ENCODE measurements at regions not wholly inside any gene's neighbourhood (a gene's known extent, or its start where the extent isn't known, plus 50 kb on each side); places are given as distances from the start of the nearest gene placed in this dataset.

DNA sequence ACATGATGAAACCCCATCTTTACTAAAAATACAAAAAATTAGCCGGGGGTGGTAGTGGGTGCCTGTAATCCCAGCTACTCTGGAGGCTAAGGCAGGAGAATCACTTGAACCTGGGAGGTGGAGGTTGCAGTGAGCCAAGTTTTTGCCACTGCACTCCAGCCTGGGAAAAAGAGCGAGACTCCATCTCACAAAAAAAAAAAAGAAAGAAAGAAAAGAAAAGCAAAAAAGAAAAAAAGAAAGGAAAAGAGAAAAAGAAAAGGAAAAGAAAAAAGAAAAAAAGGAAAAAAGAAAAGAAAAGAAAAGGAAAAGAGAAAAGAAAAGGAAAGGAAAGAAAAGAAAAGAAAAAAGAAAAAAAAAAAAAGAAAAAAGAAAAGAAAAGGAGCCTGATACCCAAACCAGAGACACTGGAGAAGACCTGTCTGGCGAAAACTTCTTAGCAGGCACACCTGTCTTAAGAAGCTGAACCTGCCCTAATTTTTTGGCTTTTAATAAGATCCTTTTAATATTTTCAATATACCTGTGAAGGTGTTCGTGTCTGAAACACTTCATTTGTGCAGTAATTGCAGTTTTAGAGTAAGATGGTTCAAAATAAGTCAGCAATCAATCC, 164.7 kb upstream of the IRX2 start:
- Histone ChIP-seq H3K9ac (ENCODE audit: low read length) (no peak overlapping the region), H3K27me3 (ENCODE audit: control insufficient read depth, insufficient read depth, low read length) (peaks cover 71% of the 10 kb centered on the region), H3K27ac (ENCODE audit: low read depth, low read length) (no peak overlapping the region), H3K36me3 (ENCODE audit: control insufficient read depth, insufficient read depth, low read length) (no peaks in the 10 kb centered on the region), H3K9me3 (ENCODE audit: control insufficient read depth, insufficient read depth, low read depth, low read length) (peaks cover 13% of the 10 kb centered on the region), H3K4me1 (ENCODE audit: control insufficient read depth, insufficient read depth, low read length) (peaks cover 22% of the 10 kb centered on the region), H3K4me3 (ENCODE audit: low read depth, low read length) (no peak overlapping the region)

DNA sequence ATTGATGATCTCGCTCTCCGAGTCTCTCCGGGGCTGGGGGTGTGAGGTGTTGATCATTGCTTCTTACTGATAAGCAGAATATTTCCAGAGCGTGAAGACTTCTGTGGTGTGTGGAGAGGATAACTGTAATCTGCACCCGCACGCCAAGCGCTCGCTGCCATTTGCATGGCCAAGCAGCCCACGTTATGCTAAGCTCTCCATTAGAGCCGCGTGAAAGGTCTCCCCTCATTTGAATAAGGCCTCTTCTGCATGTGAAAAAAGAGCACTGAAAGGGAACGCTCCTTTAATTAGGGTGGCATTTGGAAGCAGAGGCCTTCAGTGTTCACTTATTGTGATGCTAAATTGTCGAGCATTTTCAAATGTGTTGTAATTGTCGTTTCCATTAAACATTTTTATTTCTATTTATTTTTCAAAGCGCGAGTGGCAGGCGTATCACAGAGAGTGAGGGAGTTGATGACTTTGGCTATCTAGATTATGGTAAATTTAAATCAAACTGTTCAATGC, 163.6 kb upstream of the IRX2 start:
- peak overlapping the region; percentile 41 for H3K4me3 ChIP-seq (ENCODE audit: low read depth, low read length)
- peak overlapping the region; percentile 18 for H3K9ac ChIP-seq (ENCODE audit: low read length)
- no peak overlapping the region for H3K27ac ChIP-seq (ENCODE audit: low read depth, low read length)

DNA sequence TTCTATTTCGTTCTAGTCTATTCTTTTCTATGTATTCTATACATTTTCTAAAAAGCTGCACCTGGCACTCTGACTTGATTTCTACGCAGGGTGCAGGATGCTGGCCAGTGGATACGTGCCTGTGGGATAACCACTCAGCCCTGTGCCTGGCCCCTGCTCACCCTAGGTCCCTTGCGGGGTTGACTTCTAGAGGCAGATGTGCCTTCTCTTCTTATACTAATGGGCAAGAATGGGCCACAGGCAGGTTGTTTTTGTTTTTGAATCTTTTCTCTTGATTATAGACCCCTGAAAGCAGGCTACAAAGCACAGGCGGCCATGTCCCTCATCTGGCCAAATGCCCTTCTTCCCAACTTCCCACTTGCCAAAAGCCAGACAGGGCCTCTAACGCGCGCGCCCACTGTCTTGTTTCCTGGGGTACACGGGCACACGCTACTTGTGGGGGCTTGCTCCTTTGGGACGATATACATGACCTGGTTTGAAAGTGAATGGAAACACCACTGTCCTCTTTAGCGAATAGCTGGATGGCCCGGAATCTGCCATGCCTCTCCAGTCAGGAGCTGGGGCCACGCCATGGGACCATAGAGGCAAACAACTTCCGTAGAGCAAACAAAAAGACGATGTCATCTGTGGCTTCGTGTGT, 162.7 kb upstream of the IRX2 start:
- Histone ChIP-seq H3K9me3 (ENCODE audit: control insufficient read depth, insufficient read depth, low read depth, low read length) (no peaks in the 10 kb centered on the region), H3K9ac (ENCODE audit: low read length) (no peak overlapping the region)

More for the DNA sequence above, 163.6 kb upstream of the IRX2 start:
- H3K9me3 ChIP-seq (ENCODE audit: control insufficient read depth, insufficient read depth, low read depth, low read length) = peaks cover 2% of the 10 kb centered on the region; the same call in 1 of the 2 replicates
- no peaks in the 10 kb centered on the region for H3K36me3 ChIP-seq (ENCODE audit: control insufficient read depth, insufficient read depth, low read length)
- peaks cover 22% of the 10 kb centered on the region for H3K4me1 ChIP-seq (ENCODE audit: control insufficient read depth, insufficient read depth, low read length)
- peaks cover 73% of the 10 kb centered on the region for H3K27me3 ChIP-seq (ENCODE audit: control insufficient read depth, insufficient read depth, low read length)

DNA sequence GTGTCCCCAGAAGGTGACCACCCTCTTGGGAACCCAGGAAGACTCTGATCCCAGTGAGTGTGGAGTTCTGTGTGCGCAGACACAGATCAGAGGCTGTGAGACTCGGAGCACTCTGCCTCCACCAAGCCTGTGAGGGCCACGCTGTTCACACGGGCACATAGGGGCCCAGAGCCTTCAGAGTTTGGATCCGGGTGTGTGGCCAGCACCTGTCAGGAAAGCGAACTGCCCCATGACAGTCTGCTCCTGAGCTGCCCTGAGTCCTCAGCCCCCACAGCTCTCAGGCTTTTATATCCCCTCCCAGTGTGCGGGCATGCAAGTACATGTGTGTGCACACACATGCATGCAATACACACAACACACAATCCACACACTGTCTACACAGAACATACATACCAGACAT, 161.8 kb upstream of the IRX2 start:
- Histone ChIP-seq H3K4me3 (ENCODE audit: low read depth, low read length) (no peak overlapping the region), H3K36me3 (ENCODE audit: control insufficient read depth, insufficient read depth, low read length) (no peaks in the 10 kb centered on the region), H3K9me3 (ENCODE audit: control insufficient read depth, insufficient read depth, low read depth, low read length) (no peaks in the 10 kb centered on the region), H3K27me3 (ENCODE audit: control insufficient read depth, insufficient read depth, low read length) (peaks cover 56% of the 10 kb centered on the region), H3K27ac (ENCODE audit: low read depth, low read length) (no peak overlapping the region), H3K4me1 (ENCODE audit: control insufficient read depth, insufficient read depth, low read length) (peaks cover 22% of the 10 kb centered on the region), H3K9ac (ENCODE audit: low read length) (no peak overlapping the region)

More for the DNA sequence above, 162.7 kb upstream of the IRX2 start:
- peaks cover 65% of the 10 kb centered on the region for H3K27me3 ChIP-seq (ENCODE audit: control insufficient read depth, insufficient read depth, low read length)
- H3K36me3 ChIP-seq (ENCODE audit: control insufficient read depth, insufficient read depth, low read length) = no peaks in the 10 kb centered on the region
- H3K4me3 ChIP-seq (ENCODE audit: low read depth, low read length) = no peak overlapping the region
- no peak overlapping the region for H3K27ac ChIP-seq (ENCODE audit: low read depth, low read length)
- H3K4me1 ChIP-seq (ENCODE audit: control insufficient read depth, insufficient read depth, low read length) = peaks cover 22% of the 10 kb centered on the region

DNA sequence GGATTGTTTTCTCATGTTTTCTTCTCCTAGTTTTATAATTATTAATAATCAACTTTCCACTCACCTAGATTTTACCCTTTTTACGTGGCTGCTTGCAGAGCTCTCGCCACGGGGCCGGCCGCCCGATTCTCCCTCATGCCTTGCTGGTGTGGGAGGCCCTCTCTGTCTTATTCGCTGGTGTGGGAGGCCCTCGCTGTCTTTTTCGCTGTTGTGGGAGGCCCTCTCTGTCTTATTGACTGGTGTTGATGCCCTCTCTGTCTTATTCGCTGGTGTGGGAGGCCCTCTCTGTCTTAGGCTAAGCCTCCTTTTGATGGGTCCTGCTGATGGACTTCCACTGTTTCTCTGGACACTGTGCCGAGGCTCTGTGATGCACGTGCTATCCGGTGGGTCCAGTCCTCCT, 161.3 kb upstream of the IRX2 start:
- Histone ChIP-seq H3K9ac (ENCODE audit: low read length) (no peak overlapping the region), H3K9me3 (ENCODE audit: control insufficient read depth, insufficient read depth, low read depth, low read length) (no peaks in the 10 kb centered on the region), H3K27ac (ENCODE audit: low read depth, low read length) (no peak overlapping the region), H3K36me3 (ENCODE audit: control insufficient read depth, insufficient read depth, low read length) (no peaks in the 10 kb centered on the region), H3K27me3 (ENCODE audit: control insufficient read depth, insufficient read depth, low read length) (peaks cover 52% of the 10 kb centered on the region), H3K4me3 (ENCODE audit: low read depth, low read length) (no peak overlapping the region), H3K4me1 (ENCODE audit: control insufficient read depth, insufficient read depth, low read length) (peaks cover 19% of the 10 kb centered on the region)

DNA sequence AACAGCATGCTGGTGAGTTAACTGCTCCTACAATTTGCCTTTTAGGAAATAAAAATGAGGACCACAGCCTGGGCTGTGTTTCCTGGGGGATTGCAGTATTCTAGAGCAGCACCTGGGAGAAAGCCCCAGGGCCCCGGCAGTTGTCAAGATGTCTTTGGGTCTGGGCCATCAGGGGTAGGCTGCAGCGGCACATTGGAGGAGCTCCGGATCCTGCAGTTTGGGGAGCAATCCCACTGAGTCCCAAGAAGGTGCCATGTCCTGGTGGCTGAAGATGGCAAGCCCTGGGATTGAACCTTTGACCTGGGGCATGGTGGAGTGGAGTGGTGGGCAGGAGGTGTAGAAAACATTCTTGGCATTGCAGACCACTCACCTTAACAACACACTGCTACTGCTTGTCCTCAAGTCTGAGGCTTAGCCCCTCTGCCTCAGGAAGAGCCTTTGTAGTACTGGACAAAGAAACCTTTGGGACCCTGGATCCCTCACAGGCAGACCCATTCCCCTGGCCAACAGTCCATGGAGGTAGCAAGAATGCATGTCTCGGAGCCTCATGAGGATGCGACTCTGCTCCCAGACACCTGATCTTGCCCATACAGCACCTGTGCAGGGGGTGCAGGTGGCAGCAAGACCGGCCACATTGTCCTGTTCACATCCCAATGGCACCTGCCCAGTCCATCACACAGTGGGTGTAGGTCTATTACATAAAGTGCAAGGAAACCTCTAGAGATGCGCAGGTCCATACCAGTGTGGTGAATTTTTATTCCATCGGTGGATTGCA, 159.1 kb upstream of the IRX2 start:
- Histone ChIP-seq H3K9ac (ENCODE audit: low read length) (no peak overlapping the region), H3K4me1 (ENCODE audit: control insufficient read depth, insufficient read depth, low read length) (peaks cover 17% of the 10 kb centered on the region), H3K27me3 (ENCODE audit: control insufficient read depth, insufficient read depth, low read length) (peaks cover 45% of the 10 kb centered on the region), H3K27ac (ENCODE audit: low read depth, low read length) (no peak overlapping the region), H3K36me3 (ENCODE audit: control insufficient read depth, insufficient read depth, low read length) (no peaks in the 10 kb centered on the region), H3K9me3 (ENCODE audit: control insufficient read depth, insufficient read depth, low read depth, low read length) (no peaks in the 10 kb centered on the region), H3K4me3 (ENCODE audit: low read depth, low read length) (no peak overlapping the region)

DNA sequence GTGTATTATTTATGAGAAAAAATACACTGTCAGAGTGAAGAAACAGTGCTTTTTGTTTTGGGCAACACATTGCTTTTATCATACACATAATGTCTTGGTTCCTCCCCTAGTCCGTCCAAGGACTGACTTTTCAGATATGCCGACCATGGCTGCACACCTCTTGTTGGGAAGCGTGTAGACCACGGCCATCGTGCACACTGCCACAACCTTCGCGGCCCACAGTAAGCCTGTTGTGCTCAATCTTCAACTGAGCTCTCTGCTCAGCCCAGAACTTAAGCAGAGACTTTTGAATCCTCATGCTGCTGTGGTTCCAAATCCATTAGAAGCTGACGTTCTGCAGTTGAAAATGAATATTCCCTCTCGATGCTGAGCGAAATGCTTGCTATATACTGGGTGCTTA, 157.6 kb upstream of the IRX2 start:
- peaks cover 5% of the 10 kb centered on the region; the same call in 1 of the 2 replicates for H3K4me1 ChIP-seq (ENCODE audit: control insufficient read depth, insufficient read depth, low read length)
- no peaks in the 10 kb centered on the region for H3K9me3 ChIP-seq (ENCODE audit: control insufficient read depth, insufficient read depth, low read depth, low read length)
- peaks cover 35% of the 10 kb centered on the region for H3K27me3 ChIP-seq (ENCODE audit: control insufficient read depth, insufficient read depth, low read length)
- no peaks in the 10 kb centered on the region for H3K36me3 ChIP-seq (ENCODE audit: control insufficient read depth, insufficient read depth, low read length)
- no peak overlapping the region for H3K27ac ChIP-seq (ENCODE audit: low read depth, low read length)
- H3K9ac ChIP-seq (ENCODE audit: low read length) = no peak overlapping the region
- H3K4me3 ChIP-seq (ENCODE audit: low read depth, low read length) = no peak overlapping the region

DNA sequence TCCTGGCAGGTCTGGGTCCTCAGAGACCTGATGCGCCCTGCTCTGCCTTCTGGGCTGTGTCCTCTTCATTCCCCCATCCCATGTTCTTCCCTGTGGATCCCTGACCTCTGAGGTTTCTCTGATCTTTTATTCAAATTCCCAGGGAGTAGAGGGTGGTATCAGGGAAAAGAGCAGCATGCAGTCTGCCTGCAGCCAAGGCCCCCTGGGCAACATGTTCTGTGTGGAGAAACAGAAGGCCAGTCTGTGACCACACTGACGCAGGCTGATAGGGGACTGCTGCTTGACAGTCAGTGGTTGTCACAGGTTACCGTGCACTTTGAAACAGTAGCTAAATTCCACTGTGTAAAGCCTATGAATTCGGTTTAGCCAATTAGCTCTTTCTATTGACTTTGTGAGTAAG, 156.6 kb upstream of the IRX2 start:
- Histone ChIP-seq H3K36me3 (ENCODE audit: control insufficient read depth, insufficient read depth, low read length) (no peaks in the 10 kb centered on the region), H3K4me3 (ENCODE audit: low read depth, low read length) (no peak overlapping the region), H3K27me3 (ENCODE audit: control insufficient read depth, insufficient read depth, low read length) (peaks cover 25% of the 10 kb centered on the region), H3K27ac (ENCODE audit: low read depth, low read length) (no peak overlapping the region), H3K9me3 (ENCODE audit: control insufficient read depth, insufficient read depth, low read depth, low read length) (no peaks in the 10 kb centered on the region), H3K9ac (ENCODE audit: low read length) (no peak overlapping the region), H3K4me1 (ENCODE audit: control insufficient read depth, insufficient read depth, low read length) (no peaks in the 10 kb centered on the region)

DNA sequence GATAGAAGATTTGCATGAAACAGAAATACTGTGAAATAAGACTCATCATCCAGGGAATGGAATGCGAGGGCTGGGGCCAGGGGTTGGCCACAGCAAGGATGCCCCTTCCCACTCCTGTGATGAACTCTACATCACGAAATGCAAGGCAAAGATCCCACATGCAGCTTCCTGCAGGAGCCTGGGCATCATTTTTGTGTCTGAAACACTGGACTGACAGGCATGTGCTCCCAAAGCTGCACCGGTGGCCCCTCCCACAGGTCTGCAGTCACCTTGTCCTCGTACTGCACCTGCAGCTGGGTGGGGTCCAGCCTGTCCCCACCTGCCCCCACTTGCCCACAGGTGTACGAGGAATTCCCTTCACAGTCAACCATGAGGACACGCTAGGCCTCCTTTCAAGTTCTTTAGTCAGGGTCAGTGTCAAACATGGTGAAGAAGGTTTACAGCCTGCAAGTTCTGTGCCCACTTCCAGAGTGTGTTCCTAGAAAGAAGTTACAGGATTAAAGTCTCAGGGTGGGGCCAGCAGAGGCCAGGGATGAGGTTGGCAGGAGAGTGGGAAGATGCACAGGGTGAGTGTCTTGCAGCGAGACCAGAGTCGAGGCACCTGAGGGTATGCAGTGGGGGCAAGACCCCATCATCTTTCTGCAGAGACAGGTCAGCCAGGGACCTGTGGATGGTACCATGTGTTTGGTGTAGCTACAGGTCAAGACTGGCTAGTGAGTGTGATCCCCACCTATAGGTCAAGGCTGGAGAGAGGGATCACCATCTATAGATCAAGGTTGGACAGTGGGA, 155.0 kb upstream of the IRX2 start:
- H3K27ac ChIP-seq (ENCODE audit: low read depth, low read length) = no peak overlapping the region
- no peak overlapping the region for H3K9ac ChIP-seq (ENCODE audit: low read length)
- H3K4me3 ChIP-seq (ENCODE audit: low read depth, low read length) = no peak overlapping the region
- no peaks in the 10 kb centered on the region for H3K9me3 ChIP-seq (ENCODE audit: control insufficient read depth, insufficient read depth, low read depth, low read length)
- H3K27me3 ChIP-seq (ENCODE audit: control insufficient read depth, insufficient read depth, low read length) = peaks cover 17% of the 10 kb centered on the region; the same call in 1 of the 2 replicates
- H3K36me3 ChIP-seq (ENCODE audit: control insufficient read depth, insufficient read depth, low read length) = no peaks in the 10 kb centered on the region
- H3K4me1 ChIP-seq (ENCODE audit: control insufficient read depth, insufficient read depth, low read length) = no peaks in the 10 kb centered on the region

DNA sequence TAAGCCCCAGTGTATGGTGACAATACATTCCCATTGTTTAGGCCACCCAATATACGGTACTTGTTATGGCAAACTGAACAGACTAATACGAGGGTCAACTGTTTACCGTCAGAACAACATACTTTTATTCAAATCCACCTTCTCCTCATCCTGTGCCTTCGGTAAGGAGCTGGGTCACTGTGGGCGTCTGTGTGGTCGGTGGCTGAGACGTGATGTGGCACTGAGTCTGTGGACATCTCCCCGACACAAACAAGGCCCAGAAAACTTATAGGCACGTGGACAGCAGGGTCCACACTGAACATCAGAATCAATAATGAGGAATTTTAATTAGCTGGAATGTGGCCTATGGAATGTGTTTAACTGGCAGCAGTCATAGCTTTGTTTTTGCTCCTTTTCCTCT, 154.3 kb upstream of the IRX2 start:
- H3K27me3 ChIP-seq (ENCODE audit: control insufficient read depth, insufficient read depth, low read length) = peaks cover 12% of the 10 kb centered on the region; the same call in 1 of the 2 replicates
- H3K4me1 ChIP-seq (ENCODE audit: control insufficient read depth, insufficient read depth, low read length) = no peaks in the 10 kb centered on the region
- no peak overlapping the region for H3K9ac ChIP-seq (ENCODE audit: low read length)
- no peak overlapping the region for H3K4me3 ChIP-seq (ENCODE audit: low read depth, low read length)
- H3K36me3 ChIP-seq (ENCODE audit: control insufficient read depth, insufficient read depth, low read length) = no peaks in the 10 kb centered on the region
- H3K27ac ChIP-seq (ENCODE audit: low read depth, low read length) = no peak overlapping the region
- H3K9me3 ChIP-seq (ENCODE audit: control insufficient read depth, insufficient read depth, low read depth, low read length) = peaks cover 2% of the 10 kb centered on the region; the same call in 1 of the 2 replicates
